ENCODE measurements at regions not wholly inside any gene's neighbourhood (a gene's known extent, or its start where the extent isn't known, plus 50 kb on each side); places are given as distances from the start of the nearest gene placed in this dataset.

- POLR2A ChIA-PET = no interaction called here
- FAIRE-seq (no peak), DNase-seq (ENCODE audit: low spot score) (no peak), ATAC-seq (no peak)
- Histone ChIP-seq H3K9ac (ENCODE audit: insufficient read depth, low read depth, low read length) (no peak overlapping the region), H3K27ac (ENCODE audit: extremely low read length, insufficient read depth, low read length) (no peak overlapping the region), H4K20me1 (ENCODE audit: insufficient read depth, low read length) (no peaks in the 10 kb centered on the region), H3K4me3 (replicated peaks in 1 of 3; ENCODE audit: insufficient read depth in 1 of 3, low read depth in 2 of 3, low read length in 3 of 3) (no peak overlapping the region), H3K27me3 (ENCODE audit: control insufficient read depth in 1 of 2, insufficient read depth in 2 of 2, low read length in 2 of 2) (no peaks in the 10 kb centered on the region), H3K4me1 (ENCODE audit: insufficient read depth, low read length) (no peaks in the 10 kb centered on the region), H2AFZ (ENCODE audit: low read length) (no peak overlapping the region), H3K79me2 (ENCODE audit: insufficient read depth, low read length) (no peaks in the 10 kb centered on the region), H3K9me3 (ENCODE audit: low read length) (no peaks in the 10 kb centered on the region), H3K36me3 (replicated peaks in 1 of 2; ENCODE audit: control insufficient read depth in 1 of 2, insufficient read depth in 2 of 2, low read length in 2 of 2) (no peaks in the 10 kb centered on the region), H3K4me2 (ENCODE audit: low read depth, low read length) (no peak overlapping the region)
- in situ Hi-C loops (cut with HindIII; ENCODE audit: extremely low pct_ligation_motif_present, low pct_unique_long_range_greater_than_20kb) = no loop called here
- intact Hi-C loops (cut with micrococcal nuclease; ENCODE audit: unreplicated experiment) = no loop called here
- BruUV-seq (replicated peaks) = no TSS peak
- CTCF ChIA-PET (ENCODE audit: low intra/inter-chr PET ratio, low total read pairs) = no interaction called here
- WGBS (ENCODE audit: low lambda C conversion rate) = 21% methylated on average over 5 of the region's 10 CpGs
- TF ChIP-seq TBP (CRISPR knock-in tag; IDR thresholded peaks at IDR 0.05) = no peak
- no peak for TF ChIP-seq SNAPC2 (CRISPR knock-in tag; IDR thresholded peaks at IDR 0.05)
- no peak for TF ChIP-seq ZMYM4 (CRISPR knock-in tag; IDR thresholded peaks at IDR 0.05)
- TF ChIP-seq PHF20 (CRISPR knock-in tag; IDR thresholded peaks at IDR 0.05) = no peak
- no peak for TF ChIP-seq RERE (CRISPR knock-in tag; IDR thresholded peaks at IDR 0.05; ENCODE audit: low read depth)
- no peak for TF ChIP-seq GPBP1L1 (CRISPR knock-in tag; IDR thresholded peaks at IDR 0.05)
- no peak for TF ChIP-seq ZNF441 (CRISPR knock-in tag; IDR thresholded peaks at IDR 0.05; ENCODE audit: borderline replicate concordance)
- no peak for TF ChIP-seq ZNF276 (CRISPR knock-in tag; IDR thresholded peaks at IDR 0.05; ENCODE audit: low read depth)
- TF ChIP-seq SALL2 (CRISPR knock-in tag; IDR thresholded peaks at IDR 0.05) = no peak
- TF ChIP-seq SALL1 (CRISPR knock-in tag; IDR thresholded peaks at IDR 0.05) = no peak
- no peak for TF ChIP-seq NBN (conservative IDR thresholded peaks at IDR 0.05)
- no peak for TF ChIP-seq ZNF337 (CRISPR knock-in tag; IDR thresholded peaks at IDR 0.05; ENCODE audit: borderline replicate concordance, low read depth)
- no peak for TF ChIP-seq ZNF788 (CRISPR knock-in tag; IDR thresholded peaks at IDR 0.05; ENCODE audit: borderline replicate concordance)
- TF ChIP-seq ZNF557 (CRISPR knock-in tag; IDR thresholded peaks at IDR 0.05) = no peak
- TF ChIP-seq ZNF607 (CRISPR knock-in tag; IDR thresholded peaks at IDR 0.05; ENCODE audit: borderline replicate concordance) = no peak
- TF ChIP-seq THYN1 (CRISPR knock-in tag; IDR thresholded peaks at IDR 0.05; ENCODE audit: borderline replicate concordance, low read depth) = no peak
- TF ChIP-seq ETV5 (CRISPR knock-in tag; IDR thresholded peaks at IDR 0.05; ENCODE audit: borderline replicate concordance) = no peak
Observed at GRCh38 chr6:95354551-95354950, 222.8 kb upstream of the MANEA start.
